Left lung (tissue), 4 donors: ENCODE measurements at regions not wholly inside any gene's neighbourhood (a gene's known extent, or its start where the extent isn't known, plus 50 kb on each side); places are given as distances from the start of the nearest gene placed in this dataset.
A peak's percentile ranks its signal among the peaks of the same experiment; 100 is the strongest.
"Not testable (repeated sequence)": the region's sequence is repeated elsewhere in the genome, so short reads cannot be mapped to it uniquely, and the experiment has no call there.

ENCODE experiments used
- ATAC-seq: fragments of 200-7000 bp; cut with Tn5 transposase; one replicate; pipeline ENCODE4 v1.9.1; 2020; ENCODE audit warnings: moderate library complexity
- DNase-seq, 4 donors: peaks; one replicate each; pipeline ENCODE4 v3.0.0-alpha.2; 2013 to 2020
- H3K27ac ChIP-seq, 2 donors: fragments of 200-600 bp; sonication (generic) in 1 of 2; one replicate each; pipeline versions ENCODE4 v1.5.0 to v1.8.0; 2020 to 2021
- H3K27me3 ChIP-seq, 2 donors: fragments of 200-600 bp; sonication (generic) in 1 of 2; one replicate each; pipeline versions ENCODE4 v1.5.0 to v1.8.0; 2020 to 2021
- H3K36me3 ChIP-seq, 2 donors: fragments of 200-600 bp; sonication (generic) in 1 of 2; one replicate each; pipeline versions ENCODE4 v1.5.0 to v1.8.0; 2020 to 2021
- H3K4me1 ChIP-seq, 2 donors: fragments of 200-600 bp; one replicate each; pipeline ENCODE4 v1.8.0; 2021
- H3K4me3 ChIP-seq, 2 donors: fragments of 200-600 bp; sonication (generic) in 1 of 2; one replicate each; pipeline versions ENCODE4 v1.5.0 to v1.8.0; 2020 to 2021; ENCODE audit warnings: mild to moderate bottlenecking in 1 of 2
- H3K9me3 ChIP-seq, 2 donors: fragments of 200-600 bp; sonication (generic) in 1 of 2; one replicate each; pipeline versions ENCODE4 v1.5.0 to v1.8.0; 2020 to 2021
- intact Hi-C, 2 donors: fragments of 100-400 bp; cut with DNase I; formaldehyde crosslinking; loops; one replicate each; pipeline versions ENCODE4 v1.11.2 to v1.14.2; 2022
- TF ChIP-seq, protein P1 (sequence below), 2 donors: fragments of 200-600 bp; sonication (generic) in 1 of 2; IDR thresholded peaks; one replicate each; pipeline versions ENCODE4 v1.5.0 to v1.8.0; 2021; ENCODE audit warnings: antibody characterized with exemption in 2 of 2
- donor health status: DM: no; HTN: yes; CAD: no.
- donor health status: DM: no; HTN: no; CAD: no.

DNA sequence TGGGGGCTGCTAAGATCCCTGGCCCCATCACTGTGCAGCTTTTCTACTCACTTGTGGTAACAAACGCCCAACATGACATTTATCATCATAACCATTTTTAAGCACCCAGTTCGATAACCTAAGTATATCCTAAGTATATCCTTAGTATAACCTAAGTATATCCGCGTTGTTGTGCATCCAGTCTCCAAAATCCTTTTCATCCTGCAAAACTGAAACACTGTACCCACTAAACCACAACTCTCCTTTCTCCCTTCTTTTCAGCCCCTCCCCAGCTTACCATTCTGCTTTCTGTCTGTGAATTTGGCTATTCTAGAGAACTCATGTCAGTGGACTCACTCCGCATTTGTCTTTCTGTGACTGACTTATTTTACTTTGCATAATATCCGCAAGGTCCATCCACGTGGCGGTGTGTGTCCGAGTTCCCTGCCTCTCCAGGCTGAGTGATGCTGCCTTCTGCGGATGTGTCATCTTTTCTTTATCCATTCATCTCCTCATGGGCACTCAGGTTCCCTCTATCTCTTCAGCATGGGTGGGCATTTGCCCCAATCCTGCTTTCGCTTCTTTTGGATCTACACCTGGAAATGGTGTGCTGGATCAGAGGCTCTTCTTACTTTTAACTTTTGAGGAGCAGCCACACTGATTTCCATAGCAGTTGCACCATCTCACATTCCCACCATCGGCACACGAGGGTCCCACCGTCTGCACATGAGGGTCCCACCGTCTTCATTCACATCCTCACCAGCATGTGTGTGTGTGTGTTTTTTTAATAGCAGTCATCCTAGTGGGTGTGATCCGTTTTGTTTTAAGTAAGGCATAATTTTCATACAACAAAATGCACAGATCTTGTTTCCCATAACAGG is 82.4 kb upstream of the CLDN5 start:
- TF ChIP-seq, protein P1, sequence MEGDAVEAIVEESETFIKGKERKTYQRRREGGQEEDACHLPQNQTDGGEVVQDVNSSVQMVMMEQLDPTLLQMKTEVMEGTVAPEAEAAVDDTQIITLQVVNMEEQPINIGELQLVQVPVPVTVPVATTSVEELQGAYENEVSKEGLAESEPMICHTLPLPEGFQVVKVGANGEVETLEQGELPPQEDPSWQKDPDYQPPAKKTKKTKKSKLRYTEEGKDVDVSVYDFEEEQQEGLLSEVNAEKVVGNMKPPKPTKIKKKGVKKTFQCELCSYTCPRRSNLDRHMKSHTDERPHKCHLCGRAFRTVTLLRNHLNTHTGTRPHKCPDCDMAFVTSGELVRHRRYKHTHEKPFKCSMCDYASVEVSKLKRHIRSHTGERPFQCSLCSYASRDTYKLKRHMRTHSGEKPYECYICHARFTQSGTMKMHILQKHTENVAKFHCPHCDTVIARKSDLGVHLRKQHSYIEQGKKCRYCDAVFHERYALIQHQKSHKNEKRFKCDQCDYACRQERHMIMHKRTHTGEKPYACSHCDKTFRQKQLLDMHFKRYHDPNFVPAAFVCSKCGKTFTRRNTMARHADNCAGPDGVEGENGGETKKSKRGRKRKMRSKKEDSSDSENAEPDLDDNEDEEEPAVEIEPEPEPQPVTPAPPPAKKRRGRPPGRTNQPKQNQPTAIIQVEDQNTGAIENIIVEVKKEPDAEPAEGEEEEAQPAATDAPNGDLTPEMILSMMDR (IDR thresholded peaks at IDR 0.05), result no peak
- Histone ChIP-seq H3K36me3 (no peaks in the 10 kb centered on the region), H3K27ac (no peak overlapping the region), H3K4me1 (peaks cover 0 to 7% of the 10 kb centered on the region in 2 donors), H3K27me3 (peaks cover 0 to 20% of the 10 kb centered on the region in 2 donors), H3K9me3 (no peaks in the 10 kb centered on the region), H3K4me3 (no peak overlapping the region)
- DNase-seq, result no peak
- no peak for ATAC-seq
- intact Hi-C loops, result no loop called here

DNA sequence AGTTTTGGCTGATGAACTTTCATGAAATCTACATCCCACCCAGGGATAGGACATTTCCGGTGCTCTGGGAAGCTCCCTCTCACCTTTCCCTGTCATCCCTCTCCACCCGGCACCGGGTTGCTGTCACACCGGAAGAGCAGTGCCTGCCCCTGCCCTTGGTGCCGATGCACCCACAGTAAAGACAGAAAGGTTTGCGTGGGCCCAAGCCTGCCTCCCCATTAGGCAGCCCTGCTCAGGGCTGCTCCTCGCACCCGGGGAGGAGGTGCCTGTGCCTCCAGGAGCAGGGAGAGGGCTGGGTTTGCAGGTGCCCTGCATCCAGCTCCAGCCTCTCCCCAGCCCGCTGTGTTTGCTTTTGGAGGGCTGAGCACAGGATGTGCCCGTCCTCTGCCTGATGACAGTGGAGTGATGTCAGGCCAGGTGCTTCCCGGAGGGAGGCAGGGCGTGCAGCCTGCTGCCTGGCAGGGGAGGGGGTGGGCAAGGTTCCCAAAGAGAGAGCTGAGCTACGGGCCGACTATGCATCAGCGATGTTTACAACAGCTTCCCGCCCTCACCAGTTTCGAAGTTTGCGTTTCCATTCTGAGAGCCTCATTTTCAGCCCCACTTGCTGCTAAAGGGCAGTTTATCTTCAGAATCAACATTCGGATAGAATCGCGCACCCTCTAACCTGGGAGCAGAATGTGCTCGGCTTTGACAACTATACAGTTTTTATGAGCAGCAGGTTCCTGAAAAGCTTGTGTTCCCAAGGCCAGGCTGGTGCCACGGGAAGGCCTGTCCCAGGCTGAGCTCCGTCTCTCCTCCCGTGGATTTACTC is 83.2 kb upstream of the CLDN5 start:
- peak; percentile 80 for ATAC-seq
- peaks cover 0 to 20% of the 10 kb centered on the region in 2 donors for H3K27me3 ChIP-seq
- DNase-seq, result peak in 2 of 4 donors; percentile 48 to 65
- no peaks in the 10 kb centered on the region for H3K36me3 ChIP-seq
- peaks cover 0 to 7% of the 10 kb centered on the region in 2 donors for H3K4me1 ChIP-seq
- intact Hi-C loops, result no loop called here
- H3K27ac ChIP-seq, result peak overlapping the region in 1 of 2 donors; percentile 28
- H3K4me3 ChIP-seq, result no peak overlapping the region
- no peaks in the 10 kb centered on the region for H3K9me3 ChIP-seq
- TF ChIP-seq, protein P1 (IDR thresholded peaks at IDR 0.05), result no peak

DNA sequence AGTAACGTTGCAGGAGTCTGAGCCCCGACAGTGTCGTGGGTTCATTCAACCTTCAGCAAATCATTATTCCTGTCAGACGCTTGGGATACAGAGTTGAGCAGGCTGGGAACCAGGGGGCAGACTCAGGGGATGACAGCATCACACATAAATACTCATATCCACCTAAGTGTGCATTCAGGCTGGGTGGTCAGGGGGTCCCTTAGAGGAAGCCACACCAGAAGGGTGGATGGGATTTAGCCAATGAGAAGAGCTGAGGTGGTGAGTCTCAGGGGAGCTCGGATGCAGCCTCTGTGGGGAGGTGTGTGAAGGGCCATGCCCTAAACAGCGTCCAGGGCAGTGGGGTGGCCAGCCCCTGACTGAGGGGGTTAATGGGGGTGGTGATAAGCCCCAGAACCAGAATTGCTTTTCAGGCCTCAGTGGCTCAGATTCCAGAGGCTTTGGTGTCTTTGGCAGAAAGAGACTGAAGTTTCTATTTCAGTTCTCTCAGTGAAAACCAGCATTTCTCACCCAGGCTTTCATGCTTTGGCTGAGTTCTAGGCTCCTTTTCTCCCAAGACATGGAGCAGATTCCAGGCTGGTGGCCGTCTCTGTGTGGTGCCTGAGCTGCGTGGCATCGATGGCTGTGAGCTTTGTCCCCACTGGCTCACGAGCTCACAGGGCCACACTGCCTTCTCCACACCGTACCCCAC is 83.9 kb upstream of the CLDN5 start:
- no peak overlapping the region for H3K4me3 ChIP-seq
- ATAC-seq, result no peak
- TF ChIP-seq, protein P1 (IDR thresholded peaks at IDR 0.05), result no peak
- H3K9me3 ChIP-seq, result no peaks in the 10 kb centered on the region
- peak overlapping the region in 1 of 2 donors; percentile 28 for H3K27ac ChIP-seq
- H3K36me3 ChIP-seq, result no peaks in the 10 kb centered on the region
- DNase-seq, result no peak
- H3K27me3 ChIP-seq, result peaks cover 0 to 20% of the 10 kb centered on the region in 2 donors
- peaks cover 0 to 7% of the 10 kb centered on the region in 2 donors for H3K4me1 ChIP-seq
- intact Hi-C loops, result no loop called here

DNA sequence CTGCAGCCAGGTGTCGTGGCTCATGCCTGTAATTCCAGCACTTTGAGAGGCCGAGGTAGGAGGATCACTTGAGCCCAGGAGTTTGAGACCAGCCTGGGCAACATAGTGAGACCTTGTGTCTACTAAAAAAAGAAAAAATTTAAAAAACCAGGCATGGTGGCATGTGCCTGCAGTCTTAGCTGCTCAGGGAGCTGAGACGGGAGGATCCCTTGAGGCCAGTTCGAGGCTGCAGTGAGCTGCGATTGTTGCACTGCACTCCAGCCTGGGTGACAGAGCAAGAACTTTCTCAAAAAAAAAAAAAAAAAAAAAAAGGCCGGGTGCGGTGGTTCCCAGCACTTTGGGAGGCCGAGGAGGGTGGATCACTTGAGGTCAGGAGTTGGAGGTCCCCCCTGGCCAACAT is 85.5 kb upstream of the CLDN5 start:
- H3K36me3 ChIP-seq, intact Hi-C loops, H3K4me1 ChIP-seq, H3K9me3 ChIP-seq, DNase-seq, H3K4me3 ChIP-seq, ATAC-seq, H3K27ac ChIP-seq: not testable (repeated sequence)
- H3K27me3 ChIP-seq, result peaks cover 0 to 20% of the 10 kb centered on the region in 2 donors

DNA sequence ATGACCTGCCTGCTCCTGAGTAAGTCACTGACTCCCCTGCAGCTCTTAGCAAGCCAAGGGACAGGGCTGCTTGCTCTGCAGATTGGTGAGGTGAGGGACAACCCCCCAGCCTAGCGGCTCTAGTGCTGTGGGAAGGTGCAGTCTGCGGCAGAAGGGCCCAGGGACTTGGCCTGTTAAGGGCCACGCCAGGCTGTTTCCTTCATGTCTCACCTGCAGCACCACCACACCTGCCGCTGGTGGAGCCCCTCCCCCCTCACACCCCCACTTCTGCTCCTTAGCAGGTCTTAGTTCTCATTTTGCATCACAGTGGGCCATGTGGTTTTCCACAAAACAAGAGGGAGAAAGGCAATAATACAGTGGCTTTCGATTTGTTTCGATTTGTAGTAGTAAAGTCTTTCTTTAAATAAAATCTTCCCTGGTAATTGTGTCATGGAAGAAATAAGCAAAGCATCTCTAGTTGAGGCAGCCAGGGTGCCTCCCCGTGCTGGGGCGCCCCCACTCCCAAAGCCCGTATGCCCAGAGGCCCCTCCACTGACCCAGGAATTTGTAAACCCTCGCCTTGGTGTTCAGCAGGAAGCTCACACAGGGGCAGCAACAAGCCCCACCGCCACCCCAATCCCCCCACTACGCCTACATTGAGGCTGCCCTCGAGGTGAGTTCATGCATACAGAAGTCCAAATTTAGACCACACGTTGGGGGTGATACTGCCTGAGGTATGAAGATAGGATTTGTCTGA is 86.5 kb upstream of the CLDN5 start:
- H3K9me3 ChIP-seq, result no peaks in the 10 kb centered on the region
- H3K4me1 ChIP-seq, result peaks cover 0 to 7% of the 10 kb centered on the region in 2 donors
- no peak overlapping the region for H3K4me3 ChIP-seq
- TF ChIP-seq, protein P1 (IDR thresholded peaks at IDR 0.05), result no peak
- intact Hi-C loops, result no loop called here
- no peaks in the 10 kb centered on the region for H3K36me3 ChIP-seq
- ATAC-seq (no peak), DNase-seq (no peak)
- peaks cover 0 to 20% of the 10 kb centered on the region in 2 donors for H3K27me3 ChIP-seq
- no peak overlapping the region for H3K27ac ChIP-seq
